WERI-Rb-1 (cell line): ENCODE measurements at regions not wholly inside any gene's neighbourhood (a gene's known extent, or its start where the extent isn't known, plus 50 kb on each side); places are given as distances from the start of the nearest gene placed in this dataset.
"Not testable (repeated sequence)": the region's sequence is repeated elsewhere in the genome, so short reads cannot be mapped to it uniquely, and the experiment has no call there.

Experiments used
- DNase-seq: peaks from one replicate; pipeline ENCODE4 v3.0.0-alpha.2; 2020
- H3K27ac ChIP-seq: fragments of 250-450 bp; sonication (Bioruptor Pico); 2 replicates; pipeline ENCODE4 v1.5.1; 2020; ENCODE audit warnings: mild to moderate bottlenecking, moderate library complexity
- H3K27me3 ChIP-seq: fragments of 250-450 bp; sonication (Bioruptor Pico); 2 replicates; pipeline ENCODE4 v1.5.1; 2021; ENCODE audit warnings: mild to moderate bottlenecking, low read depth, moderate library complexity; ENCODE audit not compliant: insufficient read depth, severe bottlenecking
- H3K36me3 ChIP-seq: fragments of 250-450 bp; sonication (Bioruptor Pico); 2 replicates; pipeline ENCODE4 v1.5.1; 2020; ENCODE audit warnings: mild to moderate bottlenecking, moderate library complexity
- H3K4me3 ChIP-seq: 2 replicates; pipeline ENCODE4 v1.5.1; 2011; ENCODE audit warnings: low read depth, mild to moderate bottlenecking, control low read depth, low read length
- H3K9me3 ChIP-seq: fragments of 250-450 bp; sonication (Bioruptor Pico); 2 replicates; pipeline ENCODE4 v1.5.1; 2021; ENCODE audit warnings: mild to moderate bottlenecking, moderate library complexity; ENCODE audit not compliant: severe bottlenecking
- CTCF ChIP-seq: IDR thresholded peaks from 2 replicates; pipeline ENCODE4 v1.5.1; 2011; ENCODE audit warnings: low read depth, mild to moderate bottlenecking, control low read depth, inconsistent platforms, low read length

DNA sequence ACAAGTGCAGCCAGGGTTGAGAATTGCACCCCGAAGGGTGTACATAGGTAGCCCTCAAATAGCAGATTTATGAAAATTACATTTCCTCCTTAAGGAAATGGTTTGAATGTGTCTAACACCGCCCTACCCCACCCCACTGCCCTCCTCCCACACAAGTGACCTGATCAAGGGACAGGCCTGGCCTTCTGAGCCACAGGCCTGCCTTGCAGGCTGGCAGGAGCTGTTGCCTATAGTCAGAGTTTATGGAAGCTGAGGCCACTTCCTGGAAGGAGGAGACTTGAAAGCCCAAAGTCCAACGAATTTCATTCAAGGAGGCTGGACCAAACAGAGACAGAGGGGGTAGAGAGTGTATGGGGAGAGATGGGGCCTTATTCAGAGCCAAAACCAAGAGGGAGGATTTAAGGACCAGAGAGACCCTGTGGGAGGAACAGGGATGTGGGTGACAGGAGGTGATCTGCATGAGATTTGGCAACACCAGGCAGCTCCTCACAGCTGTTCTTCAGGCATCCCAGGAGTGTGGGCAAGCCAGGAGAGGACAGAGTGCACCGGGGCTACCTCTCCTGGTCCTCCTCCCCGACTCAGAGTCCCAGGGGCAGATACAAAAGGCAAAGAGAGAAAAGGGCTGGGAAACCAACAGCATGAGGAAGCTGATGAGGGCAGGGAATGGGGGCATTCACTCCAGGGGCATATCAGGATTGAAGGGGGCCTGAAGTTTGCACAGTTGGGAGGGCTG is 100.4 kb upstream of the HES1 start:
- no peak overlapping the region for H3K27ac ChIP-seq
- H3K36me3 ChIP-seq: no peaks in the 10 kb centered on the region
- TF ChIP-seq CTCF: no peak
- no peak overlapping the region for H3K4me3 ChIP-seq
- DNase-seq: no peak
- no peaks in the 10 kb centered on the region for H3K9me3 ChIP-seq
- no peaks in the 10 kb centered on the region for H3K27me3 ChIP-seq

DNA sequence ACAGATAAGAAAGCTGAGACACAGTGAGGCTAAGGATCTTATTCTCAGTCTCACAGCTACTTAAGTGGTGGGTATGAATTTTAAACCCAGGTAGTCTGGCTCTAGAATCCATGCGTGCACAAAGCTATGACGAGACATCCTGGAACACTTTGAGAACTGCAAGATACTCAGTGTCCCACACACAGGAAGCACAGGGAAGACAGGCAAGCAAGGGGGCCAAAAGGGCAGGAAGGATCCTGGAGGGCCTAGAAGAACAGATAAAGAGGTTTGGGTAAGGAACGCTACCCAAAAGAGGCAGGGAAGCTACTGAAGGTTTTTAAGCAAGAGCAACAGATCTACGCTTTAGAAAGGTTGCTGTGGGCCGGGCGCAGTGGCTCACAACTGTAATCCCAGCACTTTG is 99.1 kb upstream of the HES1 start:
- no peak for TF ChIP-seq CTCF
- Histone ChIP-seq H3K4me3 (no peak overlapping the region), H3K27me3 (no peaks in the 10 kb centered on the region), H3K9me3 (no peaks in the 10 kb centered on the region), H3K27ac (no peak overlapping the region), H3K36me3 (no peaks in the 10 kb centered on the region)
- no peak for DNase-seq

DNA sequence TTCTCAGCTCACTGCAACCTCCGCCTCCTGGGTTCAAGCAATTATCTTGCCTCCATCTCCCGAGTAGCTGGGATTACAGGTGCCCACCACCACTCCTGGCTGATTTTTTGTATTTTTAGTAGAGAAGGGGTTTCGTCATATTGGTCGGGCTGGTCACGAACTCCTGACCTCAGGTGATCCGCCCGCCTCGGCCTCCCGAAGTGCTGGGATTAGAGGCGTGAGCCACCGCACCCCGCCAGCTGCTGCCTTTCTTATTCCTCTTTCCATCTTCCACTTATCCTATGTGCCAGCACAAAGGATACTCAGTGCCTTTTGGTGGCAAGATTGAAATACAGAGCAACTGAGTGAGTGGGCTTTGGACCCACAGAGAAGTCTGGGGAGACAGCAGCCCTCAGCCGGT is 97.6 kb upstream of the HES1 start:
- peak; percentile 27 for DNase-seq
- not testable (repeated sequence) for H3K27me3 ChIP-seq, H3K9me3 ChIP-seq, H3K27ac ChIP-seq, H3K36me3 ChIP-seq, H3K4me3 ChIP-seq

DNA sequence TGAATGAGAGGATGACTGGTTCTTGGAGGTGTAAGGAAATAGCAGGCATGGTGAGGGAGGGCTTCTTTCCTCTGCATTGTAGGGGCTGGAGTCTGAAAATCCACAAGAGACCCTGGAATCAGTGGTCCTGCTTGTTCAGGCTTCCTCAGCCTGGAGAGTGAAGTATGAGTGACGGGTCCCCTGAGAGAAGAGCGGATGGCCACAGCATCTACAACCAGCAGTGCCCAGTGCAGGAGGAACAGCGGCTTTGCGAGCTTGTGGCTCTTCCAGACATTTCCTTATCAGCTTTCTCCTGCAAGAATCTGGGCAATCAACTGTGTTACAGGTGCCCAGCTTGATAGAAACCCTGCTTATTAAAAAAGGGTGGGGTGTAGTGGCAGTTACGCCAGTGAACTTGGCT is 97.0 kb upstream of the HES1 start:
- Histone ChIP-seq H3K27me3 (no peaks in the 10 kb centered on the region), H3K9me3 (no peaks in the 10 kb centered on the region), H3K36me3 (no peaks in the 10 kb centered on the region), H3K27ac (no peak overlapping the region), H3K4me3 (no peak overlapping the region)
- TF ChIP-seq CTCF: no peak
- no peak for DNase-seq

- no peak overlapping the region for H3K27ac ChIP-seq
- no peak for DNase-seq
- no peaks in the 10 kb centered on the region for H3K9me3 ChIP-seq
- no peak for TF ChIP-seq CTCF
- H3K36me3 ChIP-seq: no peaks in the 10 kb centered on the region
- H3K27me3 ChIP-seq: no peaks in the 10 kb centered on the region
- no peak overlapping the region for H3K4me3 ChIP-seq
Observed at GRCh38 chr3:194040516-194041273, 95.3 kb upstream of the HES1 start.

GRCh38 chr3:194042927-194043326 is 93.0 kb upstream of the HES1 start:
- Histone ChIP-seq H3K4me3 (no peak overlapping the region), H3K27me3 (no peaks in the 10 kb centered on the region), H3K36me3 (no peaks in the 10 kb centered on the region), H3K27ac (no peak overlapping the region), H3K9me3 (no peaks in the 10 kb centered on the region)
- no peak for TF ChIP-seq CTCF
- no peak for DNase-seq
